IPS-20b (cell line): ENCODE measurements at regions not wholly inside any gene's neighbourhood (a gene's known extent, or its start where the extent isn't known, plus 50 kb on each side); places are given as distances from the start of the nearest gene placed in this dataset.

Experiments
- H3K27ac ChIP-seq: one replicate; pipeline ENCODE4 v1.5.1; 2013; ENCODE audit warnings: low read length
- H3K27me3 ChIP-seq: 2 replicates; pipeline ENCODE4 v1.6.1; 2013; ENCODE audit warnings: mild to moderate bottlenecking, low read length, inconsistent platforms; ENCODE audit not compliant: insufficient read depth
- H3K36me3 ChIP-seq: 2 replicates; pipeline ENCODE4 v1.6.1; 2013; ENCODE audit warnings: low read depth, mild to moderate bottlenecking, inconsistent platforms, low read length, moderate library complexity; ENCODE audit not compliant: insufficient read depth
- H3K4me1 ChIP-seq: 2 replicates; pipeline ENCODE4 v1.6.1; 2013; ENCODE audit warnings: mild to moderate bottlenecking, control low read depth, inconsistent platforms, low read length, moderate library complexity; ENCODE audit not compliant: insufficient read depth
- H3K4me3 ChIP-seq: 2 replicates; pipeline ENCODE4 v1.5.1; 2013; ENCODE audit warnings: mild to moderate bottlenecking, low read length, inconsistent platforms
- H3K9ac ChIP-seq: 2 replicates; pipeline ENCODE4 v1.6.1; 2013; ENCODE audit warnings: low read depth, mild to moderate bottlenecking, inconsistent platforms, low read length, moderate library complexity
- H3K9me3 ChIP-seq: 2 replicates; pipeline ENCODE4 v1.6.1; 2013; ENCODE audit warnings: mild to moderate bottlenecking, low read depth, low read length, inconsistent platforms; ENCODE audit not compliant: insufficient read depth

GRCh38 chr3:34856081-34856947, 783.0 kb upstream of the ARPP21 start:
- Histone ChIP-seq H3K27me3 (no peaks in the 10 kb centered on the region), H3K4me3 (no peak overlapping the region), H3K9me3 (no peaks in the 10 kb centered on the region), H3K4me1 (no peaks in the 10 kb centered on the region), H3K36me3 (no peaks in the 10 kb centered on the region), H3K9ac (no peak overlapping the region), H3K27ac (no peak overlapping the region)

GRCh38 chr3:34858067-34858660, 781.2 kb upstream of the ARPP21 start:
- Histone ChIP-seq H3K27me3 (no peaks in the 10 kb centered on the region), H3K36me3 (no peaks in the 10 kb centered on the region), H3K4me3 (no peak overlapping the region), H3K4me1 (no peaks in the 10 kb centered on the region), H3K27ac (no peak overlapping the region), H3K9me3 (no peaks in the 10 kb centered on the region), H3K9ac (no peak overlapping the region)

GRCh38 chr3:34859746-34860145, 779.6 kb upstream of the ARPP21 start:
- no peaks in the 10 kb centered on the region for H3K36me3 ChIP-seq
- no peak overlapping the region for H3K9ac ChIP-seq
- peaks cover 3% of the 10 kb centered on the region; the same call in 1 of the 2 replicates for H3K4me1 ChIP-seq
- H3K9me3 ChIP-seq = no peaks in the 10 kb centered on the region
- no peak overlapping the region for H3K4me3 ChIP-seq
- H3K27ac ChIP-seq = no peak overlapping the region
- no peaks in the 10 kb centered on the region for H3K27me3 ChIP-seq

DNA sequence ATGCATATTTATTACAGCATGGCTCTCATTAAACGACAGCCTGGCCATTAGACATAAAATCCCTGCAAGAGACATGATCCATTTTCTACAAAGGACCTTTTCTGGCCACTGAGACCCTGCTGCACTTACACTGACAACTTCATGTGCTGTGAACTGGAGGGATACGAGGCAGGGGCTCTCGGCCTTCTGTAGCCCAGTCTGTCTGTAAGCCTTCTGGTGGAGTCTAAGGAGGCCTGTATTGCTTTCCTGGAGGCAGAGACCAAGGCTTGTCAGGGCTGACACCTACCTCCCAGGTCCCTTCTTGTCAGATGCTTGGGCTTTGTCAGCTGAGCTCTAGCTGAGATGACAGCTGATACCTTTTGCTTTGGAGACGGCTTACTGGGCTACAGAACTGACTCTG, 776.9 kb upstream of the ARPP21 start:
- peaks cover 14% of the 10 kb centered on the region; the same call in 1 of the 2 replicates for H3K4me1 ChIP-seq
- H3K4me3 ChIP-seq = no peak overlapping the region
- no peaks in the 10 kb centered on the region for H3K27me3 ChIP-seq
- H3K27ac ChIP-seq = no peak overlapping the region
- H3K36me3 ChIP-seq = no peaks in the 10 kb centered on the region
- H3K9me3 ChIP-seq = no peaks in the 10 kb centered on the region
- no peak overlapping the region for H3K9ac ChIP-seq

DNA sequence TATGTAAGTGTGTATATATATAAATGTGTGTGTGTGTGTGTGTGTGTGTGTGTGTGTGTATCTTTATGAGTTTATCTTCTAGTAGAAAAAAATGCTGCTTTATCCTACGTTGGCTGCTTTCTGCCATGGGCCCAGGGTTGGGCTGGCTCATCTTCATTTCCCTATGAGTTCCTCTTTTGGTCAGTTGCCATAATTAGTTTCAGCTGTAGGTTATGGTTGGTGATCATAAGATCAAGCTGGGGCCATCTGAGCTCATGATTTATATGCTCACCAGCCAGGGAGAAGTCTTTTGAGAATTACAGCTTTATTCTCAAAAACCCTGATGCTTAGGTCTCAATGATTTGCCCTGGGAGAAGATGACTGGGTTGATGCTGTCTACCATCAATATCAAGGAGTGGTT, 775.8 kb upstream of the ARPP21 start:
- Histone ChIP-seq H3K9ac (no peak overlapping the region), H3K4me1 (peaks cover 14% of the 10 kb centered on the region; the same call in 1 of the 2 replicates), H3K27me3 (no peaks in the 10 kb centered on the region), H3K9me3 (no peaks in the 10 kb centered on the region), H3K27ac (no peak overlapping the region), H3K36me3 (no peaks in the 10 kb centered on the region), H3K4me3 (no peak overlapping the region)

DNA sequence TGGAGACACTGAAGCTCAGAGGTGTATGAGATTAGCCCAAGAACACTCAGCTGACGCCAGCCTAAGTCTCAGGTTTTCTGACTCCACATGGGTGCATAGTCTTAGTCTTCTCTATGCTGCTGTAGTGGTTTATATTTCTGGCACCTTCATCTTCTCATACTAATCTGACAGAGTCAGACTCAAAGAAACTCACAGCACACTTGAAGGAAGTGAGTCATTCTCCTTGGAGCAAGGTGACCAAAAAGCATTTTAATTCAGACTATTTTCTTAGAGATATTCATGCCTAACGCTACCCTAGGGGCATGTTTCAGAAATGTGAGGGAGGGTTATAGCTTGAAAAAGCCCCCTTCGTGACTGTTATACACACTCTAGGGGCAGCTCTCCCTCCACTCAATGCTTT, 775.3 kb upstream of the ARPP21 start:
- Histone ChIP-seq H3K27ac (no peak overlapping the region), H3K4me1 (peaks cover 14% of the 10 kb centered on the region; the same call in 1 of the 2 replicates), H3K4me3 (no peak overlapping the region), H3K27me3 (no peaks in the 10 kb centered on the region), H3K9me3 (no peaks in the 10 kb centered on the region), H3K36me3 (no peaks in the 10 kb centered on the region), H3K9ac (no peak overlapping the region)

DNA sequence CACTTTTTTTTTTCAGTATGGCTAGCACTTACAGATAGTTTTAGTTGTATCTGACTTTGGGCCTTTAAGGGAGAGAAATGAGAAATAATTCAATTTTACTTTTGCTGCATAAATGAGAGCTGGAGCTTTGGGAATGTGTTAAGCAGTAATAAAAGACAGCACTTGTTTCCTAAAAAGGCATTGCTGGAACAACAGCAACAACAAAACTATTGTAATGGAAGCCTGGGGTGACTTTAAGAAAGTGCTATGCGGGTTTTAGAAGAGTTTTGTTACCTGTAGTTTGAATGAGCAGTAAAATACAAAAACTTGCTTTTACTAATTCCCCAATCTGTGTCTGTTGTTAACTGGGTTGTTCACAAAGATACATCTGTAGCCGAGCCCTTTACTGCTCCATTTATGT, 774.0 kb upstream of the ARPP21 start:
- no peaks in the 10 kb centered on the region for H3K27me3 ChIP-seq
- H3K9ac ChIP-seq = no peak overlapping the region
- H3K36me3 ChIP-seq = no peaks in the 10 kb centered on the region
- peaks cover 14% of the 10 kb centered on the region; the same call in 1 of the 2 replicates for H3K4me1 ChIP-seq
- H3K9me3 ChIP-seq = no peaks in the 10 kb centered on the region
- no peak overlapping the region for H3K27ac ChIP-seq
- H3K4me3 ChIP-seq = peak overlapping the region; percentile 6; the same call in 1 of the 2 replicates

DNA sequence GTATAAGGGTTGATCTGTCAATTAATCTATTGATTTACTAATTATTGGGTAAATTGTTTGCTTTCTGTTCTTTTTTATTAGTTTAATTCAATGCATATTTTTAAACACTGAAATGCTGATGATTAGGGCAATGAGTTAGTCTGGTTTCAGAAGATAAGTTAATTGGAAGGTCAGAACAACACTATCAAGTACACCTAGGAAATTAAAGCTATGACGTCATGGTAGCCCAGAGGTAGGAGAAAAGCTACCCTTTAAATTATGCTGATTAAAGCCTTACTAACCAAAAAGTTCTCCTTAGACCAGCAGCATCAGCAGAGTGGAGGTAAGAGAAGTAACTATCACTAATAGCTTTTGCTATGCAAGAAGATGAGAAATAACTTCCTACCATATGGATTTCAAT, 770.4 kb upstream of the ARPP21 start:
- H3K27ac ChIP-seq = no peak overlapping the region
- no peaks in the 10 kb centered on the region for H3K27me3 ChIP-seq

GRCh38 chr3:34869696-34870095, 769.6 kb upstream of the ARPP21 start:
- Histone ChIP-seq H3K4me3 (no peak overlapping the region), H3K27ac (no peak overlapping the region), H3K4me1 (peaks cover 12% of the 10 kb centered on the region; the same call in 1 of the 2 replicates), H3K36me3 (no peaks in the 10 kb centered on the region), H3K9ac (no peak overlapping the region), H3K27me3 (no peaks in the 10 kb centered on the region), H3K9me3 (no peaks in the 10 kb centered on the region)

More for the DNA sequence above, 770.4 kb upstream of the ARPP21 start:
- Histone ChIP-seq H3K36me3 (no peaks in the 10 kb centered on the region), H3K4me1 (peaks cover 14% of the 10 kb centered on the region; the same call in 1 of the 2 replicates), H3K9ac (no peak overlapping the region), H3K9me3 (no peaks in the 10 kb centered on the region), H3K4me3 (no peak overlapping the region)

DNA sequence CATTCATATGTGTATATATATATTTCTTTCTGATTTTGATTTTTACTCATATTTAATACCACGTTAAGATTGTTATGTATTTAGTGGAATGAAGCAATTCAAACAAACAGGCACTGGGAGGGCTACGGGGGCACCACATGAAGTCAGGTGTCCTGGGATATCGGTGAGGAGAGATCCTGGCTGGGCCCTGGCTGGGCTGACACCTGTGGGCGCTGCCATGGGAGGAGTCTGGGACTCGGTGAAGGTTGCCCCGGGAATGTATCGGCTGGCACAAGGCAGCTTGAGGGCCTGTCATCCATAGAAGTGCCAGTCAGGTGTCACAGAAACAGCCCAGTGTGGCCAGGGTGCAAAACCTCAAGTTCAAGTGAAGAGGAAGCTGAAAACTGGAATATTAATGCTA, 766.9 kb upstream of the ARPP21 start:
- H3K9ac ChIP-seq = no peak overlapping the region
- H3K36me3 ChIP-seq = no peaks in the 10 kb centered on the region
- no peak overlapping the region for H3K27ac ChIP-seq
- no peak overlapping the region for H3K4me3 ChIP-seq
- no peaks in the 10 kb centered on the region for H3K9me3 ChIP-seq
- H3K4me1 ChIP-seq = no peaks in the 10 kb centered on the region
- H3K27me3 ChIP-seq = no peaks in the 10 kb centered on the region

DNA sequence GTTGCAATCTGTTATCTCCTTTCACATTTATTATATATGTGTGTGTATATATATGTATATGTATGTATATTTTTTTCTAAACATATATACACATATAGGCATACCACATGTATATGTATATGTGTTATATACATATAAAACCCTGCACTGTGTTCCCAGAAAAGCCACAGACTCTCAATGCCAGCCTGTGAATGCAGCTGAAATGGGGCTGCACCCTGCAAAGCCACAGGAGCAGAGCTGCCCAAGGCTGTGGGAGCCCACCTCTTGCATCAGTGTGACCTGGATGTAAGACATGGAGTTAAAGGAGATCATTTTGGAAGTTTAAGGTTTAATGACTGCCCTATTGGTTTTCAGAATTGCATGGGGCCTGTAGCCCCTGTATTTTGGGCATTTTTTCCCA, 762.3 kb upstream of the ARPP21 start:
- no peaks in the 10 kb centered on the region for H3K27me3 ChIP-seq
- no peaks in the 10 kb centered on the region for H3K36me3 ChIP-seq
- no peak overlapping the region for H3K27ac ChIP-seq
- H3K9me3 ChIP-seq = no peaks in the 10 kb centered on the region
- H3K4me1 ChIP-seq = peaks cover 8% of the 10 kb centered on the region; the same call in 1 of the 2 replicates
- H3K4me3 ChIP-seq = no peak overlapping the region
- H3K9ac ChIP-seq = no peak overlapping the region

- H3K36me3 ChIP-seq = no peaks in the 10 kb centered on the region
- H3K9me3 ChIP-seq = no peaks in the 10 kb centered on the region
- H3K4me1 ChIP-seq = peaks cover 8% of the 10 kb centered on the region; the same call in 1 of the 2 replicates
- no peak overlapping the region for H3K4me3 ChIP-seq
- H3K9ac ChIP-seq = no peak overlapping the region
- H3K27me3 ChIP-seq = no peaks in the 10 kb centered on the region
- H3K27ac ChIP-seq = no peak overlapping the region
Observed at GRCh38 chr3:34878488-34878887, 760.8 kb upstream of the ARPP21 start.
